HG03095 (cell line): ENCODE measurements at regions not wholly inside any gene's neighbourhood (a gene's known extent, or its start where the extent isn't known, plus 50 kb on each side); places are given as distances from the start of the nearest gene placed in this dataset.

Source experiments
- ATAC-seq: cut with Tn5 transposase; IDR thresholded peaks from one replicate; pipeline ENCODE4 v1.9.1; 2021; ENCODE audit warnings: moderate library complexity; ENCODE audit not compliant: unreplicated experiment

GRCh38 chr12:81819991-81820633, 61.0 kb upstream of the PPFIA2 start:
- no peak for ATAC-seq

GRCh38 chr12:81815611-81816010, 56.5 kb upstream of the PPFIA2 start:
- ATAC-seq, result no peak

GRCh38 chr12:81811778-81812125, 52.6 kb upstream of the PPFIA2 start:
- ATAC-seq, result no peak

- ATAC-seq, result no peak
Observed at GRCh38 chr12:81811061-81811777, 52.1 kb upstream of the PPFIA2 start.

- peak; percentile 76 for ATAC-seq
Observed at GRCh38 chr12:81809829-81810595, 50.9 kb upstream of the PPFIA2 start.

GRCh38 chr12:81809113-81809777, 50.1 kb upstream of the PPFIA2 start:
- ATAC-seq, result no peak
